ENCODE measurements at regions not wholly inside any gene's neighbourhood (a gene's known extent, or its start where the extent isn't known, plus 50 kb on each side); places are given as distances from the start of the nearest gene placed in this dataset.

DNA sequence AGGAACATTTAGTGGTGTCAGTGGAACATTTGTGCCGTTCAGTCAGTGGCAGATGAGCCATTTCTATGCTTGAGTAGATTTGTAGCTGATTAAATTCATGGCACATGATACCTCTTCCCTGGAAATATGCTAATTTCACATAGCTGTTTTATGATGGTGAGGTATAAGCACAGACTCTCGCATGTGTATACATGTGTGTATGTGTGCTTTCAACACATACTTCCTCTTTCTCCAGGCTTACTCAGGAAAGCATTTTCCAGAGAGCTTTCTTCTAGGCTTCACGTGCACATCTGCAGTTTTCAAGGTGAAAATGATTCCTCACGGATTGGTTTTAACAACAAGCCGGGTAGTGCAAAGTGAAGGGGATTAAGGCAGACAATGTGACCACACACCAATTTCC, 396.5 kb downstream of the HDGFL1 start:
- no peaks in the 10 kb centered on the region for H3K9me3 ChIP-seq
- H3K4me3 ChIP-seq, result no peak overlapping the region
- WGBS, result 61% methylated on average over 5 of the region's 5 CpGs
- H3K4me1 ChIP-seq, result no peaks in the 10 kb centered on the region
- no peak overlapping the region for H3K27ac ChIP-seq
- no peak for DNase-seq (ENCODE audit: low spot score in 2 of 2)
- no peaks in the 10 kb centered on the region for H3K36me3 ChIP-seq
- no peak for TF ChIP-seq EP300 (IDR thresholded peaks at IDR 0.05)
- no peaks in the 10 kb centered on the region for H3K27me3 ChIP-seq

GRCh38 chr6:22966691-22967422, 397.5 kb downstream of the HDGFL1 start:
- no peak for TF ChIP-seq POLR2A (IDR thresholded peaks at IDR 0.05)
- no peak for TF ChIP-seq POLR2AphosphoS5 (IDR thresholded peaks at IDR 0.05)
- no peak for TF ChIP-seq EP300 (IDR thresholded peaks at IDR 0.05)
- TF ChIP-seq CTCF (IDR thresholded peaks at IDR 0.05), result no peak
- H3K27me3 ChIP-seq, result no peaks in the 10 kb centered on the region
- WGBS, result 52% methylated on average over 3 of the region's 3 CpGs
- no peaks in the 10 kb centered on the region for H3K36me3 ChIP-seq
- H3K27ac ChIP-seq, result no peak overlapping the region
- no peak overlapping the region for H3K4me3 ChIP-seq
- no peaks in the 10 kb centered on the region for H3K9me3 ChIP-seq
- DNase-seq (ENCODE audit: low spot score in 2 of 2), result no peak
- no peaks in the 10 kb centered on the region for H3K4me1 ChIP-seq

DNA sequence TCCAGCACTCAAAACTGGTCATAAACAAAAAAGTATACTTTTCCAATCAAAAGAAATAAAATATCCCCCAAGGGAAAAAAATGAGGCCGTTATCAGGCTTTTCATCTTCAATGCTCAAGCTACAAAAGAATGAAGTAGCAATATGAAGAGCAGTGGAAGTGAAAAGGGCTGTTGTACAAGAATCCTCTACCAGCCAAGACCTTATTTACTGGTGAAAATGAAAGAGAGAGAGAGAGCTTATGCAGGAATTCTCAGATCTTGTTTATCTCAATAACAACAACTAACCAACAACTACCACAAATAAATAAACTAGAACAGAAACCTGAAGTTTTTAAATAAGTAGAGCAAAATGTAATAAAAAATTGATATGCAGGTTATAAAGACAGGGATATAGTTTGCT, 400.6 kb downstream of the HDGFL1 start:
- Histone ChIP-seq H3K36me3 (no peaks in the 10 kb centered on the region), H3K4me3 (no peak overlapping the region), H3K4me1 (no peaks in the 10 kb centered on the region), H3K27me3 (no peaks in the 10 kb centered on the region), H3K9me3 (no peaks in the 10 kb centered on the region), H3K27ac (no peak overlapping the region)
- DNase-seq (ENCODE audit: low spot score in 2 of 2), result no peak
- WGBS, result 84% methylated on average over 1 of the region's 1 CpG
- no peak for TF ChIP-seq POLR2AphosphoS5 (IDR thresholded peaks at IDR 0.05)
- no peak for TF ChIP-seq EP300 (IDR thresholded peaks at IDR 0.05)
- no peak for TF ChIP-seq CTCF (IDR thresholded peaks at IDR 0.05)
- TF ChIP-seq POLR2A (IDR thresholded peaks at IDR 0.05), result no peak

GRCh38 chr6:22972771-22973170, 403.4 kb downstream of the HDGFL1 start:
- no peak for DNase-seq (ENCODE audit: low spot score in 2 of 2)
- Histone ChIP-seq H3K27ac (no peak overlapping the region), H3K4me1 (no peaks in the 10 kb centered on the region), H3K27me3 (no peaks in the 10 kb centered on the region), H3K36me3 (no peaks in the 10 kb centered on the region), H3K9me3 (no peaks in the 10 kb centered on the region), H3K4me3 (no peak overlapping the region)
- TF ChIP-seq POLR2A (IDR thresholded peaks at IDR 0.05) (no peak), POLR2AphosphoS5 (IDR thresholded peaks at IDR 0.05) (no peak), EP300 (IDR thresholded peaks at IDR 0.05) (no peak), CTCF (IDR thresholded peaks at IDR 0.05) (no peak)
- WGBS, result 78% methylated on average over 3 of the region's 3 CpGs

- Histone ChIP-seq H3K36me3 (no peaks in the 10 kb centered on the region), H3K27me3 (no peaks in the 10 kb centered on the region), H3K27ac (no peak overlapping the region), H3K4me1 (no peaks in the 10 kb centered on the region), H3K4me3 (no peak overlapping the region), H3K9me3 (no peaks in the 10 kb centered on the region)
- DNase-seq (ENCODE audit: low spot score in 2 of 2), result no peak
- 69% methylated on average over 1 of the region's 1 CpG for WGBS
- no peak for TF ChIP-seq EP300 (IDR thresholded peaks at IDR 0.05)
- TF ChIP-seq POLR2AphosphoS5 (IDR thresholded peaks at IDR 0.05), result no peak
- TF ChIP-seq CTCF (IDR thresholded peaks at IDR 0.05), result no peak
- TF ChIP-seq POLR2A (IDR thresholded peaks at IDR 0.05), result no peak
Measured at GRCh38 chr6:22975079-22975478, 405.7 kb downstream of the HDGFL1 start.

DNA sequence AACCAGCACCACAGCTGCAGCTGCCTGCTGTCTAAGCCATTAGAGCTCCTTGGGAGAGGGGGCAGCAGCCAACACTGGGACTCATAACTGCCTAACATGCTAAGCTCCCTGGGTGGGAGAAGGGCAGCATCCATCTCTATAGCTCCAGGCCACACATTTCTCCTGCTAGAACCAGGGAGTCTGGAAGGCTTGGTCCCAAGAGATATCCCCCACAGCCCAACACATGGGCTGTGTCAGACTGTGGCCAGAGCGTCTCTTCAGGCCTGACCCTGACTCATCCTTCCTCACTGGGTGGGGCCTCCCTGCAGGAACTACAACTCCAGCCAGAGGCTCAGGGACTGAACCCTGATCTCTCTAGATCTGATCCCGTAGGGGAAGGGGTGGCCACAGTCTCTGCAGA, 411.1 kb downstream of the HDGFL1 start:
- WGBS, result 86% methylated on average over 1 of the region's 2 CpGs
- H3K4me3 ChIP-seq, result no peak overlapping the region
- no peaks in the 10 kb centered on the region for H3K4me1 ChIP-seq

More for the DNA sequence above, 411.1 kb downstream of the HDGFL1 start:
- H3K27me3 ChIP-seq, result no peaks in the 10 kb centered on the region
- H3K27ac ChIP-seq, result no peak overlapping the region
- no peaks in the 10 kb centered on the region for H3K36me3 ChIP-seq
- H3K9me3 ChIP-seq, result no peaks in the 10 kb centered on the region
- TF ChIP-seq POLR2A (IDR thresholded peaks at IDR 0.05) (no peak), CTCF (IDR thresholded peaks at IDR 0.05) (no peak), EP300 (IDR thresholded peaks at IDR 0.05) (no peak), POLR2AphosphoS5 (IDR thresholded peaks at IDR 0.05) (no peak)
- DNase-seq (ENCODE audit: low spot score in 2 of 2), result no peak
